Non-pigmented ciliary epithelial cell (primary cell): ENCODE measurements at regions not wholly inside any gene's neighbourhood (a gene's known extent, or its start where the extent isn't known, plus 50 kb on each side); places are given as distances from the start of the nearest gene placed in this dataset.

Experiments used
- DNase-seq: peaks from one replicate; pipeline ENCODE4 v3.0.0-alpha.2; 2010; ENCODE audit warnings: low read depth

DNA sequence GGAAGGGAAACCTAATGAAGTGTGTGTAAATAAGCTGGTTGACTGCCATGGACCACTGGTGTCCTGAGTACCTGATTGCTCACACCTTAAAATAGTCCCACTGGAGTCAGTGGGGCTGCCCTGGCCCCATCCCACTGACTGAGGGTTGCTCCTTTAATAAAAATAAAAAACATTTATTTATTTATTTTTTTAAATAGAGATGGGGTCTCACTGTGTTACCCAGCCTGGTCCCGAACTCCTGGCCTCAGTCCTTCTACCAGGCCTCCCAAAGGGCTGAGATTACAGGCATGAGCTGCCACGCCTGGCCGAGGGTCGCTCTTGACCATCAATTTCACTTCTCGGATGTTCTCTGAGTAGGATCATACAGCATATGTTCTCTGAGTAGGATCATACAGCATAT is 394.2 kb upstream of the IRX2 start:
- DNase-seq, result no peak

GRCh38 chr5:3143382-3143781 is 391.9 kb upstream of the IRX2 start:
- DNase-seq, result no peak

DNA sequence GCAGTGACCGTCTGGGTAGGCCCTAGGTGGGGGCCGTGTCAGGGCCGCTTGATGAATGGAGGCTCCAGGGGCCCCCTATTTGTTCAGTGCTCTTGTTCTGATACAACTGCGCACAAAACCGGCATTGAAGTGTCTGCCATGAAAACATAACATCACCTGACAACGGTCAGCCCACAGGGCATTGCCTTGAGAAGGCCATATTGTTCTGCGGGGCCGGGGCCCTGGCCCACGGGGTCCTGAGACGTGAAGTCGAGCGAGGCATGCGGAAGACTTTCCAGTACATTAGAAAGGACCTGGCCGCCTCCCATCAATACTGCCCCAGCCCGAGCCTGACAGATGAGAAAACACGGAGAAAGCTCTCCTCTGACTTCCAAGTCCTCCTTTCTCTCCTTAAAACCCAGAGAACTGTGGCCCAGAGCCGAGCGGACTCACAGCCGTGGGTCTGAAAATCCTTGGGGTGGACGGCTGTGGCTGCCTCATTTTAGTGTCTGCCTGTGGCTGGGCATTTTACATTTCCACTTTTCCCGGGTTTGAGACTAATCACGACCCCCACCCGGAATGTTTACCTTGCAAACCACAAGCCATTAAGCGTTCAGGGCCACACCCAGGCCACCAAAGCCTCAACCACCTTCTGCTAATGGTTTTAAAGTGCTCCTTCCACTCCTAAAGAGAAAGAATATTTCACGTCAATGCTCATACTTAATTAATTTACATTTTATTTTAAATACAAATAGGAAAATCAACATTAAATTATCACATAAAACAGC is 391.0 kb upstream of the IRX2 start:
- no peak for DNase-seq

DNA sequence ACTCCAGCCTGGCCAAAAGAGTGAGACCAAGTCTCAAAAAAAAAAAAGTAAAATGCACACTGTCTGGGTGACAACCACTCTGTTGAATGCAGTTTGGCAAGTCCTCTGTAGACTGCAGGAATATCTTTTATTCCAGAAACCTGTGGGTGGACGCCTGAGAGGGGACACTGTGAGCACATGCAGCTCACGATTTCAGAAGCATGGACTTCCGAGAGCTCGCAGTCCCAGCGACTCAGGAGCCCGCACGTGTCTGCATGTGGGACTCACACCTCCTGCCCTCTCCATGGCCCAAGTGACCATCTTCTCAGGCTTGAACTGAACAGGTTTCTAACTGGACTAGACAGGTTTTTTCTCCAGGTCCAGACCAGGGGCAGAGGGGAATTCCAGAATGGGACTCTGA is 388.6 kb upstream of the IRX2 start:
- DNase-seq, result no peak

DNA sequence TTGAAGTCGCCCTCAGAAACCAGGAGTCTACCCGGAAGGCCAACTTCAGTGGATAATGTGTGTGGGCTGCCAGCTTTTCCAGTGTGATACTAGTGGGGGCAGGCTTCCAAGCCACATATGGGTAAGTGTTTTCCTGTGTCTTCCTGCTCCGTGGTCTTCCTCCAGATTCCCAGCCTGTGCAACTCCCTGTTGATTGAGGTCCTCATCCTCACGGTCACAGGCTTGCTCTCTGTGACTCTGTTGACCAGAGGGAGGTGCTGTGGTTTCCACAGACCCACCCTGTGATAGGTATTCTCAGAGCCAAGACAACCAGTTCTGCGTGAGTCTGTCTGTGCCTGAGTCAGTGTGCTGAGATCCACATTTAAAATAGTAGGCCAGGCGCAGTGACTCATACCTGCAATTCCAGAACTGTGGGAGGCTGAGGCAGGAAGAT is 388.0 kb upstream of the IRX2 start:
- no peak for DNase-seq

DNA sequence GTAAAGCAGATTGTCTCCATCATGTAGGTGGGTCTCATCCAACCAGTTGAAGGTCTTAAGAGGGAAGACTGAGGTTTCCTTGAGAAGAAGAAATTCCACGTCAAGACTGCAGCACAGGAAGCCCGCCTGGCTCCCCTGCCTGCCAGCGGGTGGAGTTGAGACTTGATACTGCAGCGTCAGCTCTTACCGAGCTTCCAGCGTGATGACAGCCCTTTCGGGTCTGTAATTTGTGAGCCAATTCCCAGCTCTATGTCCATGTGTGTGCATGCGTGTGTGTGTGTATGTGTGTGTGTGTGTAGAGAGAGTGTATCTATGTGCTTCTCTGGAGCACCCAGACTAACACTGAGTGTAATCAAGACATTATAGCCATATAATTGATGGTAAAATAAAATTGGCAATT is 379.7 kb upstream of the IRX2 start:
- DNase-seq, result no peak

DNA sequence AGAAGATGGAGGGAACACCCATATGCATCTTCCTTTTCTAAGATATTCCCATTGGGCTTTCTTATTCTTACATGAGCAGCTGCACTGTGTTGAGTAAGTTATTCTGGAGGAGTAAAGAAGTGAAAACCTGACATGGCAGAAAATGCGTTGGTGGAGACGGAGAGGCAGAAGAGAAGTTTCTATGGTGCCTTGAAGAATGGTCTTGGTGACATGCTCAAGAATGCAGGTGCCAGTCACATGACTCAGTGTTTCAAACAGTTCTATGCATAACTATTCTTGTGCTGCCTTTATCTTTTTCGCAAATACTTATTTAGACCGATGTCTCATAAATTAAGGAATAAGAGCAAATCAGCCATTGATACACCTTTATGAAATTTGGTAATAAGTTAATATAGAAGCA is 377.8 kb upstream of the IRX2 start:
- no peak for DNase-seq

DNA sequence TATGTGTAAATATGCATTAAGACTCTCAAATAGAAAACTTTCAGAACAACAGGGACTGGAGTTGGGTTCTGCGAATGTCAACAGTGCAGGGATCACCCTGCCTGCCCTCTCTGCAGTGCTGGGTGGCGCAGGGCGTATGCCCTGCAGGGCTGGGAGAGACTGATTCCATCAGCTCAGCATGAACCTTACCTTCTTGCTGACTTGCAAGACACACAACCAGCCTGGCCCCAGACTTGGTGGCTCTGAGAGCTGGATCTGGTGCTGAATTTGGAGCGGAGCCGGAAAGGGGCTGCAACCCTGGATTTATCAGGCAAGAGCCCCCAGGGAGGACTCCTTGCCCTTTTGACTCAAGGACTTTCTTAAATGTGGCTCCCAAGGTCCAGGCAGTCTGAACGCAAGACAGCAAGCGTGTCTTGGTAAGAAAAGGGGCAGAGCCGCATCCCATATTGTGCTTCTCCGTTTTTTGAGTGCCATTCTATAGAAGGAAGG is 376.0 kb upstream of the IRX2 start:
- DNase-seq, result no peak

GRCh38 chr5:3126639-3127038 is 375.2 kb upstream of the IRX2 start:
- no peak for DNase-seq

DNA sequence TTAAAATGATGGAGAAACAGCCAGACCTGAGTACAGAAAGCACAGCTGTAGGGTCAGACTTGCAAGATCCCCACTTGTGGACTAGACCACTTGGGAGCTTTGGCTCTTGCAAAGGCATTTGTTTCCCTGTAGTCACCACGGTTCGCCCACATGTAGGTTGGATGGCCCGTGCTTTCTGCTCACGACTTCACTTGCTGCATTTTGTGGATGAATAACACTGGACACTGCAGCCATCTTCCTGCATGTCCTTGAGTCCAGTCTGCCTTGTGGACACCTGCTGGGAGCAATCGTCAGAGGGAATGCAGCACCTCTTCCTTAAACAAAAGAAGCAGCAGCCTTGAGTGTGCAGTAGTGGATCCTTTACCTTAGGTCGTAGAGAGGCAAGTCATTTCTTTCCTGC is 372.9 kb upstream of the IRX2 start:
- no peak for DNase-seq

DNA sequence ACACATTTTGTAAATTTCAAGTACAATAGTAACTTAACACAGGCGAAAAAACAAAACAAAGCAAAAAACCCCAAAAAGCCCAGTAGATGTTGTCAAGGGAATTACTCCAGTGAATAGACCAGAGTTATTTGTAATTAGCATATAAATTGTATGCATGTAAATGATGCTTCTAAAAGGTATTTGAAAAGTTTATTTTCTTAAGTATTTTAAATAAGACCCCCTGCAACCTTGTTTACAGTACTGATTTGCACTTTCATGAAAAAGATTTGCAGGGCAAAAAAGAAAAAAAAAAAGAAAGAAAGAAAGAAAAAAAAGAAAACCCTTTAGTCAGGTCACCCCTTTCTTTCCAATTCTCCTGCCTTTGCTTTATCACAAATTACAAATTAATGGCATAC is 372.3 kb upstream of the IRX2 start:
- DNase-seq, result no peak

GRCh38 chr5:3122985-3123762 is 371.7 kb upstream of the IRX2 start:
- no peak for DNase-seq

- no peak for DNase-seq
Observed at GRCh38 chr5:3122216-3122615, 370.7 kb upstream of the IRX2 start.

GRCh38 chr5:3121813-3122212 is 370.3 kb upstream of the IRX2 start:
- DNase-seq, result no peak

GRCh38 chr5:3120028-3120427 is 368.6 kb upstream of the IRX2 start:
- no peak for DNase-seq

DNA sequence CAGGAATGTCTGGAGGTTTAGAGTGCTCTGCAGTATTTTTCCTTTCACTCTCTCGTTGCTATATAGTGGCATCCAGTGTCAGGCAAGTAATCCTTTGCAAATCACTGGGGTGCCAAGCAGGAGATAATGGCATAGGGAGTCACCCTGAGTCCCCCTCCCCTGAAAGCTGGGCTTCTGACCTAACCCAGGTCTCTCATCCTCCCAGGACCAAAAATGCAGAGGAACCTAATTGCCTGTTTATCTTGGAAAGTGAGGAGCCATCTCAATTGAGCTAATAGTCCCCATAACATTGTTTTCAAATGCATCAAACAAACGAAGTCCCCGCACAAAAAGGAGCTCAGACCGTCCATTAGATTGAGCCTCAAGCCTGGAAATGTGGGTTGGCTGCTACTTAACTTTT is 368.0 kb upstream of the IRX2 start:
- DNase-seq, result no peak

DNA sequence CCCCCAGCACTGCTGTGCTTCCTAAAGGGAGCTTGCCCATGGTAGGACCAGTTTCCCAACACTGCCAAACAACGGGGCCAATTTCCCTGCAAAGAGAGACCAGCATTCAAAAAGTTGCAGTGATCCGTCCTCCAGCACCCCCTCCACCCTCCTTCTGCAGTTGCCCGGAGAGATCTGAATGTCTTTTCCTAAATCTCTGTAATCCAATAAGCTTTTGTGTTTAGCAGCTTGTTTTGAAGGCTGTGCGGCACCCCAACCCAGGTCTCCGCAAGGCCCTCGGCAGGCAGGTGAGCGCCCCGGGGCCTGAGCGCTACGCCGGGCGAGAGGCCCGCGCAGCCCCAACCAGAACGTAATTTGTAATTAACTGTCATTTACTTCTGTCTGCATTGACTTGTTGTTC is 366.9 kb upstream of the IRX2 start:
- no peak for DNase-seq

- no peak for DNase-seq
Observed at GRCh38 chr5:3116366-3116765, 364.9 kb upstream of the IRX2 start.

GRCh38 chr5:3114467-3114866 is 363.0 kb upstream of the IRX2 start:
- DNase-seq, result no peak

GRCh38 chr5:3110371-3110770 is 358.9 kb upstream of the IRX2 start:
- DNase-seq, result no peak

- DNase-seq, result no peak
Observed at GRCh38 chr5:3107156-3107611, 355.7 kb upstream of the IRX2 start.

DNA sequence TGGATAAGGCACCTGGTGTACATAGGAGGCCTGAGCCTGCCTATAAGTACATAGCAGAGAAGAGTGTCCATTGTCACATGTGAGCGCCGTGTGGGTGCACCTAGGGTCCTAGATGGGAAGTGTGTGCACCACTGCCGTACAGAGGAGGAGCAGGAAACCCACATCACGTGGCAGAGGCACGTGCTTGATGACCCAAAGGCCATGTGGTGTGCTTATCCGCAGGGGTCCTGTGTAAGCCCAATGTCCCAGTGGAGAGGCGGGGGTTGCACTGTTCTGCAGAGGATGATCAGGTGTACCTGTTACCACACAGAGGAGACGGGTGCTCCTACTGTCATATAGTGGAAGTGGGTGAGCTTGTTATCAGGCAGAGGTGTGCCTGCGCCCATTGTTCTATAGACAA is 354.1 kb upstream of the IRX2 start:
- no peak for DNase-seq

- DNase-seq, result no peak
Observed at GRCh38 chr5:3105172-3105571, 353.7 kb upstream of the IRX2 start.
